GM18519 (cell line): ENCODE measurements at regions not wholly inside any gene's neighbourhood (a gene's known extent, or its start where the extent isn't known, plus 50 kb on each side); places are given as distances from the start of the nearest gene placed in this dataset.
A peak's percentile ranks its signal among the peaks of the same experiment; 100 is the strongest.

Source experiments
- ATAC-seq: cut with Tn5 transposase; IDR thresholded peaks from one replicate; pipeline ENCODE4 v1.9.1; 2021; ENCODE audit warnings: mild to moderate bottlenecking, moderate library complexity; ENCODE audit not compliant: unreplicated experiment, low FRiP score

- ATAC-seq = no peak
These were observed 234.8 kb upstream of the GADL1 start for GRCh38 chr3:31129241-31129640.

- peak; percentile 68 for ATAC-seq
These were observed 237.8 kb upstream of the GADL1 start for GRCh38 chr3:31132132-31132769.

- no peak for ATAC-seq
These were observed 239.1 kb upstream of the GADL1 start for GRCh38 chr3:31133541-31133940.

GRCh38 chr3:31135546-31135945, 241.1 kb upstream of the GADL1 start:
- no peak for ATAC-seq

- no peak for ATAC-seq
These were observed 243.4 kb upstream of the GADL1 start for GRCh38 chr3:31137718-31138465.

GRCh38 chr3:31140470-31140869, 246.0 kb upstream of the GADL1 start:
- ATAC-seq = no peak

- ATAC-seq = no peak
These were observed 247.7 kb upstream of the GADL1 start for GRCh38 chr3:31142139-31142538.

GRCh38 chr3:31142543-31142942, 248.1 kb upstream of the GADL1 start:
- ATAC-seq = no peak

- ATAC-seq = no peak
These were observed 250.6 kb upstream of the GADL1 start for GRCh38 chr3:31145062-31145461.

GRCh38 chr3:31147550-31147949, 253.1 kb upstream of the GADL1 start:
- ATAC-seq = no peak

GRCh38 chr3:31157047-31157694, 262.7 kb upstream of the GADL1 start:
- ATAC-seq = no peak

GRCh38 chr3:31157893-31158620, 263.6 kb upstream of the GADL1 start:
- no peak for ATAC-seq

- ATAC-seq = no peak
These were observed 265.0 kb upstream of the GADL1 start for GRCh38 chr3:31159331-31160039.

GRCh38 chr3:31161889-31162288, 267.4 kb upstream of the GADL1 start:
- no peak for ATAC-seq

- no peak for ATAC-seq
These were observed 269.9 kb upstream of the GADL1 start for GRCh38 chr3:31164381-31164780.

GRCh38 chr3:31165399-31165860, 271.0 kb upstream of the GADL1 start:
- ATAC-seq = no peak

- ATAC-seq = no peak
These were observed 271.9 kb upstream of the GADL1 start for GRCh38 chr3:31166249-31166885.

GRCh38 chr3:31167666-31168065, 273.2 kb upstream of the GADL1 start:
- no peak for ATAC-seq

- ATAC-seq = no peak
These were observed 276.6 kb upstream of the GADL1 start for GRCh38 chr3:31170932-31171670.
